ENCODE measurements at regions not wholly inside any gene's neighbourhood (a gene's known extent, or its start where the extent isn't known, plus 50 kb on each side); places are given as distances from the start of the nearest gene placed in this dataset. TPM values are rescaled to one million over a fixed set of nuclear protein-coding genes. Genes with fewer than 3 reads are reported as not detected.

Small RNA genes lying in the stretch of these regions (microRNA-seq; reads per million reads assigned to microRNA genes)
- not detected for gene MIR4283-2

All from Right ventricle myocardium superior (tissue), 1 donor.